Ovary (tissue), 3 donors: ENCODE measurements at regions not wholly inside any gene's neighbourhood (a gene's known extent, or its start where the extent isn't known, plus 50 kb on each side); places are given as distances from the start of the nearest gene placed in this dataset.

ENCODE experiments used
- EP300 ChIP-seq: sonication (generic); formaldehyde crosslinking; IDR thresholded peaks from one replicate; pipeline ENCODE4 v1.6.1; 2017; ENCODE audit warnings: antibody characterized with exemption
- POLR2A ChIP-seq: fragments of 450-650 bp; IDR thresholded peaks from one replicate; pipeline ENCODE4 v1.6.1; 2017; ENCODE audit warnings: antibody characterized with exemption, mild to moderate bottlenecking, moderate library complexity
- TF ChIP-seq, protein P1 (sequence below), 3 donors: fragments of 450-650 bp in 2 of 3; fragments of 200-600 bp in 1 of 3; IDR thresholded peaks; one replicate each; pipeline versions ENCODE4 v1.5.1 to v1.8.0; 2016 to 2022; ENCODE audit warnings: antibody characterized with exemption in 3 of 3, mild to moderate bottlenecking in 1 of 3
- donor health status: DM: no; HTN: no; CAD: no.

DNA sequence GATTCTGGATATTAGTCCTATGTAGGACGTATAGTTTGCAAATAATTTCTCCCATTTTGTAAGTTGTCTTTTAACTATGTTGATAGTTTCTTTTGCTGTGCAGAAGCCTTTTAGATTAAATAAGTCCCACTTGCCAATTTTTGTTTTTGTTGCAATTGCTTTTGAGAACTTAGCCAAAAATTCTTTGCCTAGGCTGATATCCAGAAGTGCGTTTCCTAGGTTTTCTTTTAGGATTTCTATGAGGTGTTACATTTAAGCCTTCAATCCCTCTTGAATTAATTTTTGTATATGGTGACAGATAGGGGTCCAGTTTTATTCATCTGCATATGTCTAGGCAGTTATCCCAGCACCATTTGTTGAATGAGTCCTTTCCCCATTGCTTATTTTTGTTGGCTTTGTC is 264.4 kb upstream of the OR4E1 start:
- TF ChIP-seq, protein P1, sequence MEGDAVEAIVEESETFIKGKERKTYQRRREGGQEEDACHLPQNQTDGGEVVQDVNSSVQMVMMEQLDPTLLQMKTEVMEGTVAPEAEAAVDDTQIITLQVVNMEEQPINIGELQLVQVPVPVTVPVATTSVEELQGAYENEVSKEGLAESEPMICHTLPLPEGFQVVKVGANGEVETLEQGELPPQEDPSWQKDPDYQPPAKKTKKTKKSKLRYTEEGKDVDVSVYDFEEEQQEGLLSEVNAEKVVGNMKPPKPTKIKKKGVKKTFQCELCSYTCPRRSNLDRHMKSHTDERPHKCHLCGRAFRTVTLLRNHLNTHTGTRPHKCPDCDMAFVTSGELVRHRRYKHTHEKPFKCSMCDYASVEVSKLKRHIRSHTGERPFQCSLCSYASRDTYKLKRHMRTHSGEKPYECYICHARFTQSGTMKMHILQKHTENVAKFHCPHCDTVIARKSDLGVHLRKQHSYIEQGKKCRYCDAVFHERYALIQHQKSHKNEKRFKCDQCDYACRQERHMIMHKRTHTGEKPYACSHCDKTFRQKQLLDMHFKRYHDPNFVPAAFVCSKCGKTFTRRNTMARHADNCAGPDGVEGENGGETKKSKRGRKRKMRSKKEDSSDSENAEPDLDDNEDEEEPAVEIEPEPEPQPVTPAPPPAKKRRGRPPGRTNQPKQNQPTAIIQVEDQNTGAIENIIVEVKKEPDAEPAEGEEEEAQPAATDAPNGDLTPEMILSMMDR (IDR thresholded peaks at IDR 0.05): no peak
- TF ChIP-seq POLR2A (no peak), EP300 (no peak)
